ENCODE measurements at regions not wholly inside any gene's neighbourhood (a gene's known extent, or its start where the extent isn't known, plus 50 kb on each side); places are given as distances from the start of the nearest gene placed in this dataset.
"Not testable (repeated sequence)": the region's sequence is repeated elsewhere in the genome, so short reads cannot be mapped to it uniquely, and the experiment has no call there.

GRCh38 chr13:50233574-50233973, 218.3 kb downstream of the KCNRG start:
- not testable (repeated sequence) for DNase-seq

- DNase-seq: no peak
Measured at GRCh38 chr13:50235604-50236342, 220.5 kb downstream of the KCNRG start.

GRCh38 chr13:50236898-50237318, 221.7 kb downstream of the KCNRG start:
- no peak for DNase-seq

GRCh38 chr13:50238922-50239321, 223.7 kb downstream of the KCNRG start:
- no peak for DNase-seq

GRCh38 chr13:50241479-50241878, 226.2 kb downstream of the KCNRG start:
- DNase-seq: no peak

- no peak for DNase-seq
Measured at GRCh38 chr13:50243931-50244330, 228.7 kb downstream of the KCNRG start.

GRCh38 chr13:50244355-50244712, 229.1 kb downstream of the KCNRG start:
- DNase-seq: no peak

GRCh38 chr13:50244713-50245574, 229.7 kb downstream of the KCNRG start:
- peak; percentile 21 to 24 for DNase-seq

- DNase-seq: no peak
Measured at GRCh38 chr13:50247223-50247622, 232.0 kb downstream of the KCNRG start.

- DNase-seq: no peak
Measured at GRCh38 chr13:50248516-50249143, 233.4 kb downstream of the KCNRG start.

- DNase-seq: no peak
Measured at GRCh38 chr13:50249144-50249521, 233.9 kb downstream of the KCNRG start.

- no peak for DNase-seq
Measured at GRCh38 chr13:50250401-50250800, 235.2 kb downstream of the KCNRG start.

GRCh38 chr13:50255639-50256038, 240.4 kb downstream of the KCNRG start:
- no peak for DNase-seq

GRCh38 chr13:50256536-50257321, 241.5 kb downstream of the KCNRG start:
- not testable (repeated sequence) for DNase-seq

GRCh38 chr13:50257646-50258045, 242.4 kb downstream of the KCNRG start:
- DNase-seq: no peak

- DNase-seq: no peak
Measured at GRCh38 chr13:50261130-50261901, 246.1 kb downstream of the KCNRG start.

- DNase-seq: no peak
Measured at GRCh38 chr13:50267066-50267465, 251.8 kb downstream of the KCNRG start.

- DNase-seq: no peak
Measured at GRCh38 chr13:50267917-50268316, 252.7 kb downstream of the KCNRG start.

GRCh38 chr13:50268500-50268899, 253.3 kb downstream of the KCNRG start:
- DNase-seq: no peak

- DNase-seq: no peak
Measured at GRCh38 chr13:50274181-50274580, 258.9 kb downstream of the KCNRG start.

- peak; percentile 4 to 8 for DNase-seq
Measured at GRCh38 chr13:50275392-50276063, 260.3 kb downstream of the KCNRG start.

- no peak for DNase-seq
Measured at GRCh38 chr13:50276550-50276949, 261.3 kb downstream of the KCNRG start.
